B cell (primary cell): ENCODE measurements at regions not wholly inside any gene's neighbourhood (a gene's known extent, or its start where the extent isn't known, plus 50 kb on each side); places are given as distances from the start of the nearest gene placed in this dataset.
"Not testable (repeated sequence)": the region's sequence is repeated elsewhere in the genome, so short reads cannot be mapped to it uniquely, and the experiment has no call there.

Experiments used
- CTCF ChIP-seq: fragments of 200-600 bp; IDR thresholded peaks from one replicate; pipeline ENCODE4 v1.8.0; 2022; ENCODE audit warnings: antibody characterized with exemption, mild to moderate bottlenecking
- EZH2 ChIP-seq: IDR thresholded peaks from 2 replicates; pipeline ENCODE4 v1.6.1; 2012; ENCODE audit warnings: borderline replicate concordance, low read depth, mild to moderate bottlenecking, moderate library complexity, low read length; ENCODE audit not compliant: insufficient read depth, poor library complexity, severe bottlenecking

- not testable (repeated sequence) for TF ChIP-seq EZH2, CTCF
These were observed 311.4 kb upstream of the ZNF337 start for GRCh38 chr20:26008026-26008425.
